ENCODE measurements at regions not wholly inside any gene's neighbourhood (a gene's known extent, or its start where the extent isn't known, plus 50 kb on each side); places are given as distances from the start of the nearest gene placed in this dataset.
A peak's percentile ranks its signal among the peaks of the same experiment; 100 is the strongest.

DNA sequence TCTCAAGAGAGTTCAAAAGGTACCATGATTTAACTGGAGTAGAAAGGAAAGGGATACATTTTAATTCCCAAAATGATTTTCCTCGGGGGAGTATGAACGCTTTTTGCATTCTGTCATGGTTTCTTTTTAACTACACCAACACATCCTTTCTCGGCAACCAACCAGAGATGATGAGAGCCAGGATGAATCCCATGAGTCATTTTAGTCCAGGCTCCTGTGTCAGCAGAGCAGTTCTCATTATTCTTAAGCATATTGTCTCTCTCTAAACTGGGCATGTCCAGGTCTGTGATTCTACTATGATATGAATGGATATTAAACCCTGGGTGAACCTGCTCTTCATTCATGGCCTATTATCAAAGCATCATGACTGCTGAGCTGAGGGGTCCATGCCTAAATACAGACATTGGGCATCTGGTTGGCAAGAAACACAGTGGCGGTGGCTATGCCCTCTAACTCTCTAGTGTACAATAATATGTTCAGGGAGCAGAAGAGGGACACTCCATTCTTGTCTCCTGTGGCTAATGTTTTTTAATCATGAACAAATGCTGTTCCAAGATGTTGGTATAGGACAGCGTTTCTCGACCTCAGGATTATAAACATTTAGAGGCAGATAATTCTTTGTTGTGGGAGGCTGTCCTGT is 124.3 kb upstream of the ESRRG start:
- Histone ChIP-seq H3K9me3 (no peaks in the 10 kb centered on the region), H3K27me3 (no peaks in the 10 kb centered on the region), H3K4me1 (peaks cover 0 to 10% (median 3%) of the 10 kb centered on the region in 4 donors), H3K4me3 (no peak overlapping the region), H3K36me3 (no peaks in the 10 kb centered on the region), H3K27ac (replicated peaks in 1 of 4) (peak overlapping the region in 3 of 4 donors; percentile 32 to 54 (median 46))
- TF ChIP-seq POLR2AphosphoS5 (IDR thresholded peaks at IDR 0.05) = peak in 1 of 2 donors; percentile 8
- no peak for TF ChIP-seq POLR2A (IDR thresholded peaks at IDR 0.05; ENCODE audit: low read depth)
- TF ChIP-seq CTCF (IDR thresholded peaks at IDR 0.05) = no peak
- TF ChIP-seq EP300 (IDR thresholded peaks at IDR 0.05) = no peak
- WGBS = 60% methylated on average over 6 of the region's 6 CpGs
- intact Hi-C loops (cut with DNase I) = no loop called here
- DNase-seq (ENCODE audit: extremely low spot score) = no peak

DNA sequence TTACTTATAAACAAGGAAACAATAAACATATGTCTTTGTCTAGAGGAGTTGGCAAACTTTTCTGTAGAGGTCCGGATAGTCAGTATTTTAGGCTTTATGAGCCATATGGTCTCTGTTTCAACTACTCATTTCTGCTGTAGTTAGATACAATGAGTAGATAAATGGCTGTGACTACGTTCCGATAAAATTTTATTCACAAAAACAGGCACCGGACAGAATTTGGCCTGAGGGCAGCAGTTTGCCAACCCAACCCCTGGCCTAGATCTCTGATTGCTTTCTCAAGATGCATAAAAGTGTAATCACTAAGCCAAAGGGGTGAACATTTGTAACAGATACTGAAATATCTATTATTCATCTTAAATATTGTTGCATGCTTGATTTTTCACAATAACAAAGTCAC is 123.1 kb upstream of the ESRRG start:
- Histone ChIP-seq H3K36me3 (no peaks in the 10 kb centered on the region), H3K27me3 (no peaks in the 10 kb centered on the region), H3K4me1 (peaks cover 0 to 10% (median 3%) of the 10 kb centered on the region in 4 donors), H3K9me3 (no peaks in the 10 kb centered on the region), H3K4me3 (no peak overlapping the region), H3K27ac (replicated peaks in 1 of 4) (no peak overlapping the region)
- TF ChIP-seq CTCF (IDR thresholded peaks at IDR 0.05) (no peak), POLR2AphosphoS5 (IDR thresholded peaks at IDR 0.05) (no peak), EP300 (IDR thresholded peaks at IDR 0.05) (no peak), POLR2A (IDR thresholded peaks at IDR 0.05; ENCODE audit: low read depth) (no peak)
- intact Hi-C loops (cut with DNase I) = no loop called here
- DNase-seq (ENCODE audit: extremely low spot score) = no peak
- 87% methylated on average over 4 of the region's 4 CpGs for WGBS

DNA sequence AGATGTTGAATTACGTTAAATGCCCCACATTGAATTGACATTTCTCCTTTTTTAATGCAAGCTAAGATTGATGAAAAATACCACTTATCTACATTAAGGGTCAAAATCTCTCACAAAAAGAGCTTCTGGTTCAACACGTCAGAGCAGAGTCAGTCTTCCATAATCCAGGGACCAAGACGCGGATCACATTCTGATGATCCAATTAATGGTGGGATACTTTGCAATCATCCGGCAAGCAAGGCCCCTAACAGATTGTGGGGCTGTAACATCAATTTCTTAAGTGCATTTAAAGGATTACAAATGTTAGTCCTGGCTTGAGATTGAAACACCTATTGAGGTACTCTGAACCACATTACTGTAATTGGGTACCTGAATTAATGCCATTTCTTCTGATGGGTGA is 120.2 kb upstream of the ESRRG start:
- H3K27ac ChIP-seq (replicated peaks in 1 of 4) = no peak overlapping the region
- H3K4me3 ChIP-seq = no peak overlapping the region
- no peaks in the 10 kb centered on the region for H3K27me3 ChIP-seq
- H3K36me3 ChIP-seq = no peaks in the 10 kb centered on the region
- H3K9me3 ChIP-seq = no peaks in the 10 kb centered on the region
- peaks cover 0 to 10% (median 3%) of the 10 kb centered on the region in 4 donors for H3K4me1 ChIP-seq
- no peak for DNase-seq (ENCODE audit: extremely low spot score)
- TF ChIP-seq CTCF (IDR thresholded peaks at IDR 0.05) = no peak
- TF ChIP-seq EP300 (IDR thresholded peaks at IDR 0.05) = no peak
- no peak for TF ChIP-seq POLR2A (IDR thresholded peaks at IDR 0.05; ENCODE audit: low read depth)
- no peak for TF ChIP-seq POLR2AphosphoS5 (IDR thresholded peaks at IDR 0.05)
- 97% methylated on average over 5 of the region's 5 CpGs for WGBS
- intact Hi-C loops (cut with DNase I) = no loop called here

DNA sequence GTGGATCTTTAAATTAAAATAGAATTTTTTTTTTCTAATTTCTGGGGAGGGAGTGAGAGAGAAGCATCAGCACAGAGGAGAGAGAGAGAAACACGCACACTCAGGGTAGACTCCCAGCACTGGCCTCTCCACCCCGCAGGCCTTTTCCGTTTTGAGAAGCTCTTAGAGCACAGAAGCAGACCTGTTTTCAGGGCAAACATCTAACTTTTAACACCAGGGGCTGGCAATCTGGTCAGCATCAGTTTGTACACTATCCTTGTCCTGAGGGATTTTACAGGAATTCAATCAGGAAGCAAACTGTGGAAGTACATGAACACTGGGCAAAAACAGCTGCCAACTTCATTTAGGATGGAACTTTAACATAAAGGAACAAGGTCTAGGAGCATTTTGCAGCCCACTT is 117.9 kb upstream of the ESRRG start:
- Histone ChIP-seq H3K4me1 (no peaks in the 10 kb centered on the region), H3K9me3 (no peaks in the 10 kb centered on the region), H3K27ac (replicated peaks in 1 of 4) (no peak overlapping the region), H3K36me3 (no peaks in the 10 kb centered on the region), H3K27me3 (no peaks in the 10 kb centered on the region), H3K4me3 (no peak overlapping the region)
- no peak for DNase-seq (ENCODE audit: extremely low spot score)
- TF ChIP-seq POLR2AphosphoS5 (IDR thresholded peaks at IDR 0.05) (no peak), CTCF (IDR thresholded peaks at IDR 0.05) (no peak), POLR2A (IDR thresholded peaks at IDR 0.05; ENCODE audit: low read depth) (no peak), EP300 (IDR thresholded peaks at IDR 0.05) (no peak)
- intact Hi-C loops (cut with DNase I) = no loop called here
- WGBS = 82% methylated on average over 3 of the region's 3 CpGs

DNA sequence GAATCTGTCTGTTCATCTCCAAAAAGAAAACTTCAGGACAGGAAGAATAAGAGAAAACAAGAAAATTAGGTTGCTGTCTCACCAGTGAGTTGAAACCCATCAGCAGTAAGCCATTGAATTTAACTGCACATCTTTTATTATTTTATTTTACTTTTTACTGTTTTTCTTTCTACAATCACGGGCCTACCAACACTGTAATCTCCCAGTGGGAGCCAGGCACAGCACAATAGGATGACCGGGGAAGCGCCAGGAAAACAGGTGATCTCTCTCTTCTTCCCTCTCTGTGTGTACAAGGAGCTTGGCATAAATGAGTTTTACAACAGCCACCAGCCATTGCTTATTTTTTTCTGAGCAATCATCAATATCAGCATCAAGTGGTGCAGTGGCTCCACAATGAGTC is 113.1 kb upstream of the ESRRG start:
- peaks cover 0 to 11% (median 1%) of the 10 kb centered on the region in 4 donors for H3K4me1 ChIP-seq
- no peak for DNase-seq (ENCODE audit: extremely low spot score)
- WGBS = 94% methylated on average over 3 of the region's 3 CpGs
- H3K36me3 ChIP-seq = no peaks in the 10 kb centered on the region
- no peak overlapping the region for H3K4me3 ChIP-seq
- no peak overlapping the region for H3K27ac ChIP-seq (replicated peaks in 1 of 4)
- intact Hi-C loops (cut with DNase I) = no loop called here
- H3K9me3 ChIP-seq = no peaks in the 10 kb centered on the region
- no peaks in the 10 kb centered on the region for H3K27me3 ChIP-seq
- no peak for TF ChIP-seq POLR2A (IDR thresholded peaks at IDR 0.05; ENCODE audit: low read depth)
